H9 (cell line): ENCODE measurements at regions not wholly inside any gene's neighbourhood (a gene's known extent, or its start where the extent isn't known, plus 50 kb on each side); places are given as distances from the start of the nearest gene placed in this dataset.

Experiments used
- DNase-seq: peaks from one replicate; pipeline ENCODE4 v3.0.0-alpha.2; 2017
- H2AFZ ChIP-seq: one replicate; pipeline ENCODE4 v1.6.1; 2013; ENCODE audit warnings: mild to moderate bottlenecking, low read length, control low read depth, moderate library complexity
- H2AK5ac ChIP-seq: 2 replicates; pipeline ENCODE4 v1.6.1; 2013; ENCODE audit warnings: low read length, control low read depth, mixed read lengths; ENCODE audit not compliant: insufficient read length
- H2BK120ac ChIP-seq: one replicate; pipeline ENCODE4 v1.6.1; 2013; ENCODE audit warnings: low read depth, mild to moderate bottlenecking, low read length, control low read depth, inconsistent platforms; ENCODE audit not compliant: poor library complexity, severe bottlenecking
- H2BK12ac ChIP-seq: 2 replicates; pipeline ENCODE4 v1.6.1; 2013; ENCODE audit warnings: low read length, control low read depth, mixed read lengths, low read depth; ENCODE audit not compliant: insufficient read length
- H2BK15ac ChIP-seq: 2 replicates; pipeline ENCODE4 v1.6.1; 2013; ENCODE audit warnings: low read depth, low read length, control low read depth
- H2BK20ac ChIP-seq: one replicate; pipeline ENCODE4 v1.6.1; 2013; ENCODE audit warnings: low read depth, mild to moderate bottlenecking, low read length, control low read depth, inconsistent platforms; ENCODE audit not compliant: poor library complexity, severe bottlenecking
- H2BK5ac ChIP-seq: 2 replicates; pipeline ENCODE4 v1.6.1; 2013; ENCODE audit warnings: low read length, control low read depth, mixed read lengths; ENCODE audit not compliant: insufficient read length
- H3K14ac ChIP-seq: 2 replicates; pipeline ENCODE4 v1.6.1; 2013; ENCODE audit warnings: low read length, control low read depth; ENCODE audit not compliant: insufficient read depth
- H3K18ac ChIP-seq: 2 replicates; pipeline ENCODE4 v1.6.1; 2013; ENCODE audit warnings: low read depth, mild to moderate bottlenecking, mixed read lengths, low read length, control low read depth; ENCODE audit not compliant: insufficient read length
- H3K23ac ChIP-seq: 2 replicates; pipeline ENCODE4 v1.6.1; 2013; ENCODE audit warnings: low read length, control low read depth, mixed read lengths, low read depth; ENCODE audit not compliant: insufficient read length
- H3K23me2 ChIP-seq: 2 replicates; pipeline ENCODE4 v1.6.1; 2013; ENCODE audit warnings: low read depth, mild to moderate bottlenecking, mixed read lengths, low read length, control low read depth; ENCODE audit not compliant: insufficient read length, poor library complexity, severe bottlenecking
- H3K27ac ChIP-seq: 2 replicates; pipeline ENCODE4 v1.5.1; 2013; ENCODE audit warnings: low read length, control low read depth, mixed read lengths, low read depth; ENCODE audit not compliant: insufficient read length
- H3K27me3 ChIP-seq: 2 replicates; pipeline ENCODE4 v1.6.1; 2013; ENCODE audit warnings: low read length, control low read depth, inconsistent platforms; ENCODE audit not compliant: insufficient read depth
- H3K4ac ChIP-seq: 2 replicates; pipeline ENCODE4 v1.6.1; 2013; ENCODE audit warnings: low read depth, mild to moderate bottlenecking, control low read depth, inconsistent platforms, low read length, moderate library complexity
- H3K4me1 ChIP-seq: 2 replicates; pipeline ENCODE4 v1.6.1; 2013; ENCODE audit warnings: low read length, control low read depth, inconsistent platforms; ENCODE audit not compliant: insufficient read depth
- H3K4me2 ChIP-seq: 2 replicates; pipeline ENCODE4 v1.6.1; 2013; ENCODE audit warnings: low read length, control low read depth, mixed read lengths; ENCODE audit not compliant: insufficient read length, insufficient read depth
- H3K56ac ChIP-seq: 2 replicates; pipeline ENCODE4 v1.6.1; 2013; ENCODE audit warnings: low read depth, mild to moderate bottlenecking, mixed read lengths, low read length, control low read depth; ENCODE audit not compliant: insufficient read length
- H3K79me1 ChIP-seq: 2 replicates; pipeline ENCODE4 v1.6.1; 2013; ENCODE audit warnings: low read depth, mild to moderate bottlenecking, moderate library complexity, low read length, control low read depth, inconsistent platforms; ENCODE audit not compliant: insufficient read depth, poor library complexity, severe bottlenecking
- H3K79me2 ChIP-seq: 2 replicates; pipeline ENCODE4 v1.6.1; 2013; ENCODE audit warnings: low read length, control low read depth, inconsistent platforms; ENCODE audit not compliant: insufficient read depth
- H3K9ac ChIP-seq: 2 replicates; pipeline ENCODE4 v1.6.1; 2013; ENCODE audit warnings: low read length, control low read depth, mixed read lengths; ENCODE audit not compliant: insufficient read length; ENCODE audit errors: extremely low read depth
- H3K9me3 ChIP-seq: one replicate; pipeline ENCODE4 v1.6.1; 2013; ENCODE audit warnings: low read depth, low read length, inconsistent platforms; ENCODE audit not compliant: control insufficient read depth
- H3T11ph ChIP-seq: one replicate; pipeline ENCODE4 v1.6.1; 2013; ENCODE audit warnings: mild to moderate bottlenecking, low read length, control low read depth, inconsistent platforms
- H4K20me1 ChIP-seq: one replicate; pipeline ENCODE4 v1.6.1; 2013; ENCODE audit not compliant: control insufficient read depth, insufficient read length, insufficient read depth
- H4K5ac ChIP-seq: 2 replicates; pipeline ENCODE4 v1.6.1; 2013; ENCODE audit warnings: low read depth, mild to moderate bottlenecking, mixed read lengths, low read length, control low read depth; ENCODE audit not compliant: insufficient read length
- H4K8ac ChIP-seq: replicated peaks from 2 replicates; pipeline ENCODE4 v1.6.1; 2013; ENCODE audit warnings: low read length, control low read depth, mixed read lengths, low read depth; ENCODE audit not compliant: insufficient read length
- H4K91ac ChIP-seq: 2 replicates; pipeline ENCODE4 v1.6.1; 2013; ENCODE audit warnings: low read depth, mild to moderate bottlenecking, moderate library complexity, mixed read lengths, low read length, control low read depth; ENCODE audit not compliant: insufficient read length
- H3K27ac Mint-ChIP-seq, 3 experiments: 2 replicates in 2 of 3; 3 replicates in 1 of 3; pipeline ENCODE4 v1.8.0; 2020 to 2021; ENCODE audit warnings: mixed read lengths in 3 of 3, mild to moderate bottlenecking in 1 of 3, moderate library complexity in 1 of 3
- H3K27me3 Mint-ChIP-seq: 2 replicates; pipeline ENCODE4 v1.8.0; 2021; ENCODE audit warnings: low read depth, mild to moderate bottlenecking, moderate library complexity, mixed read lengths
- H3K36me3 Mint-ChIP-seq, 3 experiments: 2 replicates in 2 of 3; 3 replicates in 1 of 3; pipeline ENCODE4 v1.8.0; 2020 to 2021; ENCODE audit warnings: low read depth in 3 of 3, mixed read lengths in 3 of 3; ENCODE audit not compliant: insufficient read depth in 1 of 3
- H3K4me1 Mint-ChIP-seq, 2 experiments: 2 replicates each; pipeline ENCODE4 v1.8.0; 2020; ENCODE audit warnings: mixed read lengths in 2 of 2
- H3K4me3 Mint-ChIP-seq, 2 experiments: 2 replicates in 1 of 2; 3 replicates in 1 of 2; pipeline ENCODE4 v1.8.0; 2020 to 2021; ENCODE audit warnings: mild to moderate bottlenecking in 2 of 2, mixed read lengths in 2 of 2, moderate library complexity in 1 of 2
- H3K9me3 Mint-ChIP-seq, 2 experiments: 2 replicates in 1 of 2; 3 replicates in 1 of 2; pipeline ENCODE4 v1.8.0; 2020; ENCODE audit warnings: mild to moderate bottlenecking in 2 of 2, mixed read lengths in 2 of 2, moderate library complexity in 1 of 2
- CTCF ChIP-seq: fragments of 200-600 bp; sonication (generic); conservative IDR thresholded peaks from 3 replicates; pipeline ENCODE4 v1.8.0; 2021; ENCODE audit warnings: antibody characterized with exemption, mild to moderate bottlenecking
- WGBS: extraction: QIAGEN DNeasy Blood & Tissue Kit; methylation state at CpG from one replicate; pipeline ENCODE4 v1.1.7; 2013; ENCODE audit warnings: missing lambda C conversion rate, low lambda C conversion rate, mixed read lengths; ENCODE audit not compliant: insufficient read length; ENCODE audit errors: extremely low coverage; 5-methylcytosine and 5-hydroxymethylcytosine counted together

GRCh38 chr1:181205901-181206300 is 117.4 kb downstream of the IER5 start:
- no peak overlapping the region for H3K27ac ChIP-seq
- Mint-ChIP-seq H3K36me3 (no peaks in the 10 kb centered on the region), H3K4me1 (peaks cover 13 to 15% of the 10 kb centered on the region in 2 experiments), H3K27me3 (peaks cover 10% of the 10 kb centered on the region), H3K4me3 (peak overlapping the region in 1 of 2 experiments; percentile 51; a peak in 3 of 5 replicates), H3K27ac (peak overlapping the region in 1 of 3 experiments; percentile 74; a peak in 3 of 7 replicates), H3K9me3 (peaks cover 0 to under 1% of the 10 kb centered on the region in 2 experiments; a peak in 2 of 5 replicates)
- no peaks in the 10 kb centered on the region for H3K79me1 ChIP-seq
- no peak overlapping the region for H4K91ac ChIP-seq
- H2AFZ ChIP-seq: no peak overlapping the region
- H3K56ac ChIP-seq: no peak overlapping the region
- no peak overlapping the region for H3K4ac ChIP-seq
- no peak for DNase-seq
- H3T11ph ChIP-seq: no peak overlapping the region
- no peak overlapping the region for H4K5ac ChIP-seq
- H2AK5ac ChIP-seq: no peak overlapping the region
- H2BK5ac ChIP-seq: no peak overlapping the region
- H2BK120ac ChIP-seq: no peak overlapping the region
- H3K23ac ChIP-seq: no peak overlapping the region
- H3K14ac ChIP-seq: no peak overlapping the region
- no peak overlapping the region for H4K8ac ChIP-seq
- H3K79me2 ChIP-seq: no peaks in the 10 kb centered on the region
- no peak overlapping the region for H2BK15ac ChIP-seq
- H3K18ac ChIP-seq: no peak overlapping the region
- H4K20me1 ChIP-seq: no peaks in the 10 kb centered on the region
- no peaks in the 10 kb centered on the region for H3K9me3 ChIP-seq
- H3K9ac ChIP-seq: no peak overlapping the region
- no peaks in the 10 kb centered on the region for H3K23me2 ChIP-seq
- no peaks in the 10 kb centered on the region for H3K27me3 ChIP-seq
- peaks cover 4% of the 10 kb centered on the region; the same call in 1 of the 2 replicates for H3K4me1 ChIP-seq
- no peak overlapping the region for H3K4me2 ChIP-seq
- no peak overlapping the region for H2BK12ac ChIP-seq
- WGBS: no CpG with 5 or more reads among the region's 10 CpGs
- TF ChIP-seq CTCF: no peak
- H2BK20ac ChIP-seq: no peak overlapping the region
